Mammary epithelial cell (primary cell): ENCODE measurements at regions not wholly inside any gene's neighbourhood (a gene's known extent, or its start where the extent isn't known, plus 50 kb on each side); places are given as distances from the start of the nearest gene placed in this dataset.

Experiments
- EZH2 ChIP-seq: IDR thresholded peaks from 2 replicates; pipeline ENCODE4 v1.6.1; 2012; ENCODE audit warnings: low read length, inconsistent platforms, borderline replicate concordance
- TF ChIP-seq, protein P1 (sequence below), 2 donors: IDR thresholded peaks in 1 of 2; conservative IDR thresholded peaks in 1 of 2; 2 replicates each; pipeline ENCODE4 v1.5.1; 2011 to 2012; ENCODE audit warnings: inconsistent platforms in 2 of 2, low read length in 2 of 2, mild to moderate bottlenecking in 2 of 2, control low read depth in 1 of 2, low read depth in 1 of 2; ENCODE audit not compliant: insufficient read depth in 1 of 2; ENCODE audit errors: extremely low read depth in 1 of 2

DNA sequence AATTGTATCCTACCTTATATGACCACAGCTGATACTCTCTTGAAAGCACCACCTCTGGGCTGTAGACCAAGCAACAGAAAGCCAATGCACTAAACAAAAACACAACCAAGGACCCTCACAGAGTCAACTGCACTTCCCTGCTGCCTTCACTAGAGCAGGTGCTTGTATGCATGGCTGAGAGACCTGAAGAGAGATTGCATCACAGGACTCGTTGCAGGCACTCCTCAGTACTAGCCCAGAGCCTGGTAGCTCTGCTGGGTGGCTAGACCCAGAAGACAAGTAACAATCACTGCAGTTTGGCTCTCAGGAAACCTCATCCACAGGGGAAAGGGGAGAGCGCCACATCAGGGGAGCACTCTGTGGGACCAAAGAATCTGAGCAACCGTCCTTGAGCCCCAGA lies 521.6 kb upstream of the IMPG1 start:
- TF ChIP-seq, protein P1, sequence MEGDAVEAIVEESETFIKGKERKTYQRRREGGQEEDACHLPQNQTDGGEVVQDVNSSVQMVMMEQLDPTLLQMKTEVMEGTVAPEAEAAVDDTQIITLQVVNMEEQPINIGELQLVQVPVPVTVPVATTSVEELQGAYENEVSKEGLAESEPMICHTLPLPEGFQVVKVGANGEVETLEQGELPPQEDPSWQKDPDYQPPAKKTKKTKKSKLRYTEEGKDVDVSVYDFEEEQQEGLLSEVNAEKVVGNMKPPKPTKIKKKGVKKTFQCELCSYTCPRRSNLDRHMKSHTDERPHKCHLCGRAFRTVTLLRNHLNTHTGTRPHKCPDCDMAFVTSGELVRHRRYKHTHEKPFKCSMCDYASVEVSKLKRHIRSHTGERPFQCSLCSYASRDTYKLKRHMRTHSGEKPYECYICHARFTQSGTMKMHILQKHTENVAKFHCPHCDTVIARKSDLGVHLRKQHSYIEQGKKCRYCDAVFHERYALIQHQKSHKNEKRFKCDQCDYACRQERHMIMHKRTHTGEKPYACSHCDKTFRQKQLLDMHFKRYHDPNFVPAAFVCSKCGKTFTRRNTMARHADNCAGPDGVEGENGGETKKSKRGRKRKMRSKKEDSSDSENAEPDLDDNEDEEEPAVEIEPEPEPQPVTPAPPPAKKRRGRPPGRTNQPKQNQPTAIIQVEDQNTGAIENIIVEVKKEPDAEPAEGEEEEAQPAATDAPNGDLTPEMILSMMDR (conservative IDR thresholded peaks at IDR 0.05 in 1 of 2, IDR thresholded peaks at IDR 0.05 in 1 of 2; ENCODE audit: extremely low read depth in 1 of 2, insufficient read depth in 1 of 2, low read depth in 1 of 2, low read length in 2 of 2), result no peak
- no peak for TF ChIP-seq EZH2
